ENCODE measurements at regions not wholly inside any gene's neighbourhood (a gene's known extent, or its start where the extent isn't known, plus 50 kb on each side); places are given as distances from the start of the nearest gene placed in this dataset.

- TF ChIP-seq RELA (IDR thresholded peaks at IDR 0.05; ENCODE audit: borderline replicate concordance, partially characterized antibody) (no peak), ESRRA (IDR thresholded peaks at IDR 0.05; ENCODE audit: low read length) (no peak), NBN (IDR thresholded peaks at IDR 0.05) (no peak), EGR1 (IDR thresholded peaks at IDR 0.05; ENCODE audit: borderline replicate concordance in 1 of 2, low read depth in 2 of 2, low read length in 2 of 2) (no peak), CREM (IDR thresholded peaks at IDR 0.05; ENCODE audit: low read depth) (no peak), NR2F1 (conservative IDR thresholded peaks at IDR 0.05) (no peak), ZZZ3 (IDR thresholded peaks at IDR 0.05; ENCODE audit: control insufficient read depth, insufficient read length, low read depth) (no peak), IRF3 (IDR thresholded peaks at IDR 0.05) (no peak)
- TF ChIP-seq, protein P1, sequence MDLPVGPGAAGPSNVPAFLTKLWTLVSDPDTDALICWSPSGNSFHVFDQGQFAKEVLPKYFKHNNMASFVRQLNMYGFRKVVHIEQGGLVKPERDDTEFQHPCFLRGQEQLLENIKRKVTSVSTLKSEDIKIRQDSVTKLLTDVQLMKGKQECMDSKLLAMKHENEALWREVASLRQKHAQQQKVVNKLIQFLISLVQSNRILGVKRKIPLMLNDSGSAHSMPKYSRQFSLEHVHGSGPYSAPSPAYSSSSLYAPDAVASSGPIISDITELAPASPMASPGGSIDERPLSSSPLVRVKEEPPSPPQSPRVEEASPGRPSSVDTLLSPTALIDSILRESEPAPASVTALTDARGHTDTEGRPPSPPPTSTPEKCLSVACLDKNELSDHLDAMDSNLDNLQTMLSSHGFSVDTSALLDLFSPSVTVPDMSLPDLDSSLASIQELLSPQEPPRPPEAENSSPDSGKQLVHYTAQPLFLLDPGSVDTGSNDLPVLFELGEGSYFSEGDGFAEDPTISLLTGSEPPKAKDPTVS (IDR thresholded peaks at IDR 0.05; ENCODE audit: low read depth, low read length): no peak
- TF ChIP-seq, protein P2, sequence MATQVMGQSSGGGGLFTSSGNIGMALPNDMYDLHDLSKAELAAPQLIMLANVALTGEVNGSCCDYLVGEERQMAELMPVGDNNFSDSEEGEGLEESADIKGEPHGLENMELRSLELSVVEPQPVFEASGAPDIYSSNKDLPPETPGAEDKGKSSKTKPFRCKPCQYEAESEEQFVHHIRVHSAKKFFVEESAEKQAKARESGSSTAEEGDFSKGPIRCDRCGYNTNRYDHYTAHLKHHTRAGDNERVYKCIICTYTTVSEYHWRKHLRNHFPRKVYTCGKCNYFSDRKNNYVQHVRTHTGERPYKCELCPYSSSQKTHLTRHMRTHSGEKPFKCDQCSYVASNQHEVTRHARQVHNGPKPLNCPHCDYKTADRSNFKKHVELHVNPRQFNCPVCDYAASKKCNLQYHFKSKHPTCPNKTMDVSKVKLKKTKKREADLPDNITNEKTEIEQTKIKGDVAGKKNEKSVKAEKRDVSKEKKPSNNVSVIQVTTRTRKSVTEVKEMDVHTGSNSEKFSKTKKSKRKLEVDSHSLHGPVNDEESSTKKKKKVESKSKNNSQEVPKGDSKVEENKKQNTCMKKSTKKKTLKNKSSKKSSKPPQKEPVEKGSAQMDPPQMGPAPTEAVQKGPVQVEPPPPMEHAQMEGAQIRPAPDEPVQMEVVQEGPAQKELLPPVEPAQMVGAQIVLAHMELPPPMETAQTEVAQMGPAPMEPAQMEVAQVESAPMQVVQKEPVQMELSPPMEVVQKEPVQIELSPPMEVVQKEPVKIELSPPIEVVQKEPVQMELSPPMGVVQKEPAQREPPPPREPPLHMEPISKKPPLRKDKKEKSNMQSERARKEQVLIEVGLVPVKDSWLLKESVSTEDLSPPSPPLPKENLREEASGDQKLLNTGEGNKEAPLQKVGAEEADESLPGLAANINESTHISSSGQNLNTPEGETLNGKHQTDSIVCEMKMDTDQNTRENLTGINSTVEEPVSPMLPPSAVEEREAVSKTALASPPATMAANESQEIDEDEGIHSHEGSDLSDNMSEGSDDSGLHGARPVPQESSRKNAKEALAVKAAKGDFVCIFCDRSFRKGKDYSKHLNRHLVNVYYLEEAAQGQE (IDR thresholded peaks at IDR 0.05; ENCODE audit: low read depth, low read length): no peak
Observed at GRCh38 chr21:31589820-31590219, 69.7 kb upstream of the SOD1 start (continued).
